ENCODE measurements at regions not wholly inside any gene's neighbourhood (a gene's known extent, or its start where the extent isn't known, plus 50 kb on each side); places are given as distances from the start of the nearest gene placed in this dataset.

DNA sequence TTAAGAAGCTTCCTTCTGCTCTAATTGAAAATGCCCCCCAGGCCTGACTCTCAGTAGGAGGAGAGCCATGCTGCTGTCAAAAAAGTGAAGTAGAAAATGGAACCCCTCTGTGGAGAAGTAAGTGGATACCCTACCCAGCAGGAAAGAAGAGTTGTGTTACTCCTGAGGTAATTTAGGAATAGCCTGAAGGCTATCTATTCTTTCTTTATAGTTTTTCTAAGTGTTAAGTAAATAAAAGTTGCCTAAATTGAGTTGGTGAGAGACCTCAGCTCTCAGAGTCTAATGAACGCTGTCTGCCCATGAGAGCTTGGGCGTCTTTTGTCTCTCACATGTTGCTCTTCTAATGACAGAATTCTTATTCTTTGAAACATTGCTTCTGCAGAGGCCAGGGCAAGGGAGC is 116.2 kb downstream of the NSUN3 start:
- no peak for TF ChIP-seq JUND (IDR thresholded peaks at IDR 0.05; ENCODE audit: low read depth)
- DNase-seq (ENCODE audit: low read depth in 1 of 2, low spot score in 1 of 2): no peak
- in situ Hi-C loops (cut with HindIII; ENCODE audit: low pct_unique_long_range_greater_than_20kb, low sequenced_read_pairs): no loop called here

DNA sequence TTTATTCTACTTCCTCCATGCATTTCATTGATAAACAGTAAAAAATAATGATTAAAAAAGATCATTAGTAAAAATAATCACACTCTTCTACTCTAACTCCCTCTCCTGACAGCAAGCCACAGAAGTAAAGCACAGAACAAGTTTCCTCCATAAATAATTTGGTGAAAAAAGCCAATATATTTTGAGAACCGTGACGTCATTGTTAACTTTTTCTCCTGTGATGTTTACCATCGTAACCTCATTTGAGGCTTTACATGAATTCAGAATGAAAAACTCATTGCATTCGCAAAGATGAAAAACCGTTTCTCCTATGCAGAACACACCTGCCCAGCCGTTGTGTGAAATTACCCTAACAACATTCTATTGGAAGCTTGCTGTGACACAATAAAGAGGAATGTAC is 120.7 kb downstream of the NSUN3 start:
- no peak for DNase-seq (ENCODE audit: low read depth in 1 of 2, low spot score in 1 of 2)

DNA sequence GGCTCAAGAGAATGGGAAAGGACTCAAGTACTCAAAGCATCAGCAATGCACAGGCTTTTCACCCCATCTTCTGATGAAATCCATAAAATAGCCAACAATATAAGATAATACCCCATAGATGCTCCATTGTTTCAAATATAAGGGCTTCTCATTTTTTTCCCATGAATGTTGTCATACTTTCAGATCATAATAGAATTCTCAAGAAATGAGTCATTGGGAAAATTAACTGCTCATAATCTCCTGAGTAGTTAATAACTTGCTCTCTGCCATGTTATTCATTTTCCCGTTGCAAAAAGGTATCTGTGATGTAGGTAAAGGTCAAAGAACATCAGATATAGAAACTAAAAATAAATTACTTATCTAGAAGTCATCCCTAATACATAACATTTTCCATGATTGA is 121.9 kb downstream of the NSUN3 start:
- in situ Hi-C loops (cut with HindIII; ENCODE audit: low pct_unique_long_range_greater_than_20kb, low sequenced_read_pairs): no loop called here
- no peak for DNase-seq (ENCODE audit: low read depth in 1 of 2, low spot score in 1 of 2)
- TF ChIP-seq JUND (IDR thresholded peaks at IDR 0.05; ENCODE audit: low read depth): no peak

More for the DNA sequence above, 120.7 kb downstream of the NSUN3 start:
- in situ Hi-C loops (cut with HindIII; ENCODE audit: low pct_unique_long_range_greater_than_20kb, low sequenced_read_pairs): no loop called here
- no peak for TF ChIP-seq JUND (IDR thresholded peaks at IDR 0.05; ENCODE audit: low read depth)

DNA sequence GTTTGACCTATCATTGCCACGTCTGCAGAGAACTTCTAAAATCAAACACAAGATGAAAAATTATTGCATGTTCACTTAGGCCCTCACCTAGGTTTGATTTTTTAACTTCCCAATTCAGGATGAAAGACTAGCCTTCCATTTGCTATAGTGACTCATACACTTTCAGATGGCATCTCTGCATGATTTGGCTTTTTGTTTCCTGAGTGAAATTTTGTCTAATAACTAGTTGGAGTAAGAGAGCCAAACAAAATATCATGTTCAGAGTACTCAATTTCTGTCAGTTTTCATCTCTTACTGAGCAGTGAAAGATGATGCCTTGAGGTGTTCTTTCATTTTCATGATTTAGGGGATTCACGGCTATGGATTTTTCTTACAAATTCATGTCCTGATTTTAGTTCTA is 122.9 kb downstream of the NSUN3 start:
- no peak for DNase-seq (ENCODE audit: low read depth in 1 of 2, low spot score in 1 of 2)
- TF ChIP-seq JUND (IDR thresholded peaks at IDR 0.05; ENCODE audit: low read depth): no peak
- in situ Hi-C loops (cut with HindIII; ENCODE audit: low pct_unique_long_range_greater_than_20kb, low sequenced_read_pairs): no loop called here

DNA sequence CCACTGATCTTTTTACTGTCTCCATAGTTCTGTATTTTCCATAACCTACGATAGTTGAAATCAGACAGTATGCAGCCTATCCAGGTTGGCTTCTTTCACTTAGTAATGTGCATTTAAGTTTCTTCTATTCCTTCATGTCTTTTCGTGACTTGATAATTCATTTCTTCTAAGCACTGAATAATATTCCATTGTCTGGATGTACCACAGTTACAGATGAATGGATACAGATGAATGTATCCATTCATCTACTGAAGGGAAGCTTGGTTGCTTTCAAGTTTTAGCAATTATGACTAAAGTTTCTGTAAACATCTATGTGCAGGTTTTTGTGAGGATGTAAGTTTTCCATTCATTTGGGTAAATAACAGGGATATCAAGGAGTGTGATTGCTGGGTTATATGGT is 124.8 kb downstream of the NSUN3 start:
- DNase-seq (ENCODE audit: low read depth in 1 of 2, low spot score in 1 of 2): no peak
- no peak for TF ChIP-seq JUND (IDR thresholded peaks at IDR 0.05; ENCODE audit: low read depth)
- in situ Hi-C loops (cut with HindIII; ENCODE audit: low pct_unique_long_range_greater_than_20kb, low sequenced_read_pairs): no loop called here

DNA sequence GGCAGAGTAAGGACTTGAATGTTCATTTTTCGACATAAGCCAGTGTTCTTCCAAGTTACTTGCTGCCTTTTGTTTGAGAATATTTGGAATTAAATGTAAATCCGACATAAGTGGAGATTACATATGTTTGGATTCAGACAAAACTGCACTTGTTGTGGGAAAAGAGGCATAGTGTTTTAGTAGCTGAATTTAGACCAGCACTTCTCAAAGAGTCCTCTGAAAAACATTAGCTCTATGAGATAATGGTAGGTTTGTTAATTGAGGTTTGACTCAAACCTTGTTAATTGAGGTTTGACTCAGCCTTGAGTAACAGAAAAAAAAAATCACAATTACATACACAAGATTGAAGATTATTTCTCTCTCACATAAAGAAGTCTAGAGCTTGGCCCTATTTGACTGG is 132.5 kb downstream of the NSUN3 start:
- no peak for DNase-seq (ENCODE audit: low read depth in 1 of 2, low spot score in 1 of 2)
- in situ Hi-C loops (cut with HindIII; ENCODE audit: low pct_unique_long_range_greater_than_20kb, low sequenced_read_pairs): no loop called here
- no peak for TF ChIP-seq JUND (IDR thresholded peaks at IDR 0.05; ENCODE audit: low read depth)

DNA sequence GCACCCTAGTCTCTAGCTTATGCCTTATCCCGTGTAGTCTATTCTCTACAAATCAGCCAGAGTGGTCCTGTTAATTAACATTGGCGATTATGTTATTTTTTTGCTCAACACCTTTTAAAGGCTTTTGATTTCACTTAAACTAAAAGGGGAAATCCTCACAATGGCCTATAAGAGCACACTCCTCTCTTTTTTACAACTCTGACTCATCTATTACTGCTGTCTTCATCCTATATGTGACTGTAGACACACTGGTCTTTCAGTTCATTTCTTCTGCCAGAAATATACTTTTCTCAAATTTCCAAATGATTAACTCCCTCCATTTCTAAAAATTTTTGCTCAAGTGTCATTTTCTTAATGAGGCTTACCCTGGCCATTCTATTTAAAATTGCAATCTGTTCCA is 143.4 kb downstream of the NSUN3 start:
- in situ Hi-C loops (cut with HindIII; ENCODE audit: low pct_unique_long_range_greater_than_20kb, low sequenced_read_pairs): no loop called here
- TF ChIP-seq JUND (IDR thresholded peaks at IDR 0.05; ENCODE audit: low read depth): no peak
- DNase-seq (ENCODE audit: low read depth in 1 of 2, low spot score in 1 of 2): no peak

DNA sequence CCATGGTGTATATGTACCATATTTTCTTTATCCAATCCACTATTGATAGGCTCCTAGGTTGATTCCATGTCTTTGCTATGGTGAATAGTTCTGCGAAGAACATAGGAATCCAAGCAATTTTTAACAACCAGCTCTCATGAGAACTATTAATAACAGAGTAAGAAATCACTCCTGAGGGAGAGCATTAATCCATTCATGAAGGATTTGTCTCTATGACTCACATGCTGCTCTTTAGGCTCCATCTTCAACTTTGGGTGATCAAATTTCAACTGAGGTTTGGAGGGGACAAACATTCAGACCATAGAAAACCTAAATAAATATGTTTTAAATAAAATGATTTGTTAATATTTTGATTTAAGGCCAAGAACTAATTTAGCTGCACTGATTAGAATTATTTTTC is 147.4 kb downstream of the NSUN3 start:
- no peak for DNase-seq (ENCODE audit: low read depth in 1 of 2, low spot score in 1 of 2)
- in situ Hi-C loops (cut with HindIII; ENCODE audit: low pct_unique_long_range_greater_than_20kb, low sequenced_read_pairs): no loop called here
- no peak for TF ChIP-seq JUND (IDR thresholded peaks at IDR 0.05; ENCODE audit: low read depth)

DNA sequence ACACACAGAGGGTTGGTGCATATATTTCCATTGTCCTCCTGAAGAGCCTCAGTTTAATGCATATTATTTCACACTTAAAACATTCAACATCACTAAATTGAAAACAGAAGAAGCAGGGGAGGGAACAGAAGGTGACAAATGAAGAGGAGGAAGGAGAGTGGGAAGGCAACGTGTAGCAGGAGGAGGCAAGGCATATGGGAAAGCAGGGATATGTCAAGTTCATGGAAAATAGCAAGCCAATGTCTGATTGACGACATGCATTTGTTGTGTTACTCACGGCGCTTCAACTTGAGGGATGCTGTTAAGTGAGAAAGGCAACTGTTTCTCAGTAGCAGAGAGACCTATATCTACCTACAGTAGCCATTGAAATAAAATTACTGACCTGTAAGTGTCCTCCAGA is 154.5 kb downstream of the NSUN3 start:
- in situ Hi-C loops (cut with HindIII; ENCODE audit: low pct_unique_long_range_greater_than_20kb, low sequenced_read_pairs): no loop called here
- no peak for DNase-seq (ENCODE audit: low read depth in 1 of 2, low spot score in 1 of 2)
- no peak for TF ChIP-seq JUND (IDR thresholded peaks at IDR 0.05; ENCODE audit: low read depth)

DNA sequence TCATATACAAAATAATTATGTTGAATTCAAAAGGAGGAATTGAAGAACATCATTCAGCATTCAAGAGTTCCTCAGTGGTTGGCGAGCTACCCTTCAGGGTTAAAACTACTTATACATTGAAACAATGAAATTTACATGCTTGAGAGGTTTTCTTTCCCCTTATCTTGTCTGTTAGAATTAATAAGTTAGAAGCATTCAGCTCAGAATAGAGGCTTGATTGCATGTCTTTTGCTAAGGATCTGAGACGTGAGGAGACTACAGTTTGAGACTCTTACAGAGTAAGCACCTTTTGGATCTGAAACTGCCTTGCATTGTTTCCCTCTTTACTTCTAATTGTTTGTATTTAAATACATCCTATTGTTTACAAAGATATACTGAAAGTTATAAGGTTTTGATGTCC is 157.6 kb downstream of the NSUN3 start:
- no peak for TF ChIP-seq JUND (IDR thresholded peaks at IDR 0.05; ENCODE audit: low read depth)

DNA sequence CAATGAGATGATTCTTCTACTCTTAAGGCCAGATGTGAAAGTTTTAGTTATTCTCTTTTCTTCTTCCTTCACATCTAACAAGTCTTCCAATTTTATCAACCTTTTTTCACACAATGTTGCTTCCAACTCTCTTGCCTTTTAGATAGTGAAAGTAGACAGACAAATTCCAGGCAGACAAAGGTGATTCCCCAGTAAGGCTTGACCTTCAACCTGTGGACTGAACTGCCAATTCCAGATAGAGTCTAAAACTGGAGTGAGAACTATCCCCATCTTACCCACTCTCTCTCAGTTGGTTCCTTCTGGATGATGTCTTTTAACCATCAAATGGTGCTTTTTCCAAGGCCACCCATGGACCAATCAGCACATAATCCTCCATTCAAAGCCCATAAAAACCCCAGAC is 159.0 kb downstream of the NSUN3 start:
- no peak for DNase-seq (ENCODE audit: low read depth in 1 of 2, low spot score in 1 of 2)
- no peak for TF ChIP-seq JUND (IDR thresholded peaks at IDR 0.05; ENCODE audit: low read depth)
- in situ Hi-C loops (cut with HindIII; ENCODE audit: low pct_unique_long_range_greater_than_20kb, low sequenced_read_pairs): no loop called here

More for the DNA sequence above, 157.6 kb downstream of the NSUN3 start:
- no peak for DNase-seq (ENCODE audit: low read depth in 1 of 2, low spot score in 1 of 2)
- in situ Hi-C loops (cut with HindIII; ENCODE audit: low pct_unique_long_range_greater_than_20kb, low sequenced_read_pairs): no loop called here

DNA sequence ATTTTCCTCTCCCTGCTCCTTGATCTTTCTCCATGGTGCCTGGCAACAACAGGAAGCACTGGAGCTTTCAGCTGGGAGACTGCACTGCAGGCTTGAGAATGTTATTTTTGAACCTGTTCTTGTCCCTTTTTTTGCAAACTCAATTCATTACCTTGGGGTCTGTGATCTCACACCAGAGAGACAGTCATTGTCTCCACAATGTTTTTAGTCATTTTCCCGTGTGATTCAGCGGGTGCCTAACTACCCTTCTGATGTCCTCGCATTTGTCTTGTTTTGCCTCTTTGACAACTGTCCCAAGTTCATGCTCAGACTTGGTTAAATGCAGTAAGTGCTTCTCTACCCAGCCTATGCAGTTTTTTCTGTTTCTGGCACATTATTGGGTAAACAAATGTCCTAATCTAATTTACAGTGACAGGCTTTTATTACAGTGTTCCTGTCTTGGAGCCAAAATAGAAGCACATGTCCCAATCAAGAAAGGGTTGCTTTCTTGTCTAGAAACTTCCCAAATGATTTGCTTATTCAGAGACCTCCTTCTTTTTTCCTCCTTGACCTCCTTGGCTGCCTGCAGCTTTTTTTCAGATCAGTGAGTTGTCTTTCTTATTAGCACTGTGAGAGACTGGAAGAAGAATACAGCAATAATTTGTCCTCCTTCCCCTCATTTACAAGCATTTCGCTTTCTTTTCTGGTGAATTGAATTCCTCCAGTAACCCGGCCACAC is 162.4 kb downstream of the NSUN3 start:
- no peak for TF ChIP-seq JUND (IDR thresholded peaks at IDR 0.05; ENCODE audit: low read depth)
- no peak for DNase-seq (ENCODE audit: low read depth in 1 of 2, low spot score in 1 of 2)
- in situ Hi-C loops (cut with HindIII; ENCODE audit: low pct_unique_long_range_greater_than_20kb, low sequenced_read_pairs): no loop called here

DNA sequence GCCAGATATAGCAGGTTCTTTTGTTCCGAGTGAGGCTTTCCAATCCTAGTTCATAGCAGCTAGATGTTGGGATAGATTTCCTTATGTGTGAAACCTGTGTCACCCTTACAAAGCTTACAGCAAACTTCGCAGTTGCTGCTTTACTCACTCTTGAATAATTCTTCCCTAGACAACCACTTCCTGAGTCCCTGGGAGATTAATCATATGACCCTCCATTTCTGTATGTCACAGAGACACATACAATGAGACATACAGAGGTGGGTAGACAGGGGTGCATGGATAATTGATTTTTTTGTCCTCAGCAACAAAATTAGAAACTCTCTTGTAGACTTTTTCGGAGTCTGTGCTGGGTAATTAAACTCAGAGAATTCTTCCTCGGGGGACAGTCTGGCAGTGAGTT is 163.2 kb downstream of the NSUN3 start:
- TF ChIP-seq JUND (IDR thresholded peaks at IDR 0.05; ENCODE audit: low read depth): no peak
- in situ Hi-C loops (cut with HindIII; ENCODE audit: low pct_unique_long_range_greater_than_20kb, low sequenced_read_pairs): no loop called here
- DNase-seq (ENCODE audit: low read depth in 1 of 2, low spot score in 1 of 2): no peak

DNA sequence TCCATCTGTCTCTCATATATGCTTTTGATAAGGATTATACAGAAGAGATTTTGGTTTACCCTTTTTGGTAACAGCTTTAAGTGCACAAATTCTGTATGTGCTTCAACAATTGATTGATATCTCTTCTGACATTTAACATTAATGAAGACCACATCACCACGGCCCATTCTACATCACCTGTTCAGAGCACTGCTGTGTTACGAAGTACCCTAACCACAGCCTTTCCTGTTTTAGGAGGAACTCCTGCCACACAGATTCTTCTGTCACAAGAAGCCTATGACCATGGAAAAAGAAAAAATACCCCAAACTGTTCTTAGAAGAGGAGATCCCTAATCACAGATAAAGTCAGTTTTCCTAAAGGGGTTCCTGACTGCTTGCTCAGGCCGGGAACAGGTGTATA is 170.1 kb downstream of the NSUN3 start:
- TF ChIP-seq JUND (IDR thresholded peaks at IDR 0.05; ENCODE audit: low read depth): no peak
- no peak for DNase-seq (ENCODE audit: low read depth in 1 of 2, low spot score in 1 of 2)
- in situ Hi-C loops (cut with HindIII; ENCODE audit: low pct_unique_long_range_greater_than_20kb, low sequenced_read_pairs): no loop called here

All from T47D (cell line).